Mesenchymal stem cell (in vitro differentiated cells and primary cell): ENCODE measurements at regions not wholly inside any gene's neighbourhood (a gene's known extent, or its start where the extent isn't known, plus 50 kb on each side); places are given as distances from the start of the nearest gene placed in this dataset.

ENCODE experiments used
- DNase-seq: peaks from one replicate; pipeline ENCODE4 v3.0.0-alpha.2; 2013
- H2AFZ ChIP-seq: one replicate; pipeline ENCODE4 v1.6.1; 2013; ENCODE audit warnings: low read depth, mild to moderate bottlenecking, control low read depth, inconsistent platforms, low read length, moderate library complexity
- H2AK5ac ChIP-seq: 2 replicates; pipeline ENCODE4 v1.6.1; 2013; ENCODE audit warnings: low read length, moderate library complexity, mild to moderate bottlenecking, inconsistent platforms; ENCODE audit not compliant: severe bottlenecking
- H2BK120ac ChIP-seq: one replicate; pipeline ENCODE4 v1.6.1; 2013; ENCODE audit warnings: low read depth, mild to moderate bottlenecking, inconsistent platforms, low read length, moderate library complexity
- H2BK12ac ChIP-seq, 2 experiments: one replicate each; pipeline ENCODE4 v1.6.1; 2013; ENCODE audit warnings: inconsistent platforms in 2 of 2, low read length in 2 of 2, mild to moderate bottlenecking in 2 of 2, moderate library complexity in 2 of 2, control low read depth in 1 of 2
- H2BK15ac ChIP-seq: one replicate; pipeline ENCODE4 v1.6.1; 2013; ENCODE audit warnings: mild to moderate bottlenecking, low read depth, inconsistent platforms; ENCODE audit not compliant: poor library complexity, severe bottlenecking
- H2BK5ac ChIP-seq: 2 replicates; pipeline ENCODE4 v1.6.1; 2013; ENCODE audit warnings: low read depth, mild to moderate bottlenecking, low read length, control low read depth, inconsistent platforms; ENCODE audit not compliant: poor library complexity, severe bottlenecking
- H3K14ac ChIP-seq, 2 experiments: one replicate each; pipeline ENCODE4 v1.6.1; 2013; ENCODE audit warnings: inconsistent platforms in 2 of 2, low read length in 2 of 2, control low read depth in 1 of 2, mild to moderate bottlenecking in 1 of 2, moderate library complexity in 1 of 2
- H3K18ac ChIP-seq, 2 experiments: one replicate each; pipeline ENCODE4 v1.6.1; 2013; ENCODE audit warnings: inconsistent platforms in 2 of 2, low read length in 2 of 2, control low read depth in 1 of 2, low read depth in 1 of 2, mild to moderate bottlenecking in 1 of 2
- H3K23ac ChIP-seq, 2 experiments: one replicate each; pipeline ENCODE4 v1.6.1; 2013; ENCODE audit warnings: inconsistent platforms in 2 of 2, low read length in 2 of 2, mild to moderate bottlenecking in 2 of 2, moderate library complexity in 2 of 2, control low read depth in 1 of 2
- H3K27ac ChIP-seq: 2 replicates; pipeline ENCODE4 v1.5.1; 2013; ENCODE audit warnings: mild to moderate bottlenecking, moderate library complexity, low read length, control low read depth, inconsistent platforms; ENCODE audit not compliant: poor library complexity, severe bottlenecking
- H3K27me3 ChIP-seq, 2 experiments: 2 replicates each; pipeline versions ENCODE4 v1.6.1 to v1.7.0; 2013; ENCODE audit warnings: low read length in 2 of 2, mild to moderate bottlenecking in 2 of 2, moderate library complexity in 2 of 2, control low read depth in 1 of 2, inconsistent platforms in 1 of 2; ENCODE audit not compliant: control insufficient read depth in 1 of 2, insufficient read depth in 1 of 2
- H3K36me3 ChIP-seq, 2 experiments: 2 replicates each; pipeline versions ENCODE4 v1.6.1 to v1.7.0; 2013; ENCODE audit warnings: low read length in 2 of 2, control low read depth in 1 of 2, inconsistent platforms in 1 of 2, low read depth in 1 of 2, mild to moderate bottlenecking in 1 of 2; ENCODE audit not compliant: insufficient read depth in 2 of 2, control insufficient read depth in 1 of 2
- H3K4ac ChIP-seq, 2 experiments: one replicate each; pipeline ENCODE4 v1.6.1; 2013; ENCODE audit warnings: inconsistent platforms in 2 of 2, low read length in 2 of 2, mild to moderate bottlenecking in 2 of 2, moderate library complexity in 2 of 2, control low read depth in 1 of 2, low read depth in 1 of 2
- H3K4me1 ChIP-seq: 2 replicates; pipeline ENCODE4 v1.6.1; 2013; ENCODE audit warnings: low read depth, low read length, control low read depth; ENCODE audit not compliant: control insufficient read depth, insufficient read depth
- H3K4me2 ChIP-seq: 2 replicates; pipeline ENCODE4 v1.6.1; 2013; ENCODE audit warnings: low read length, mild to moderate bottlenecking, inconsistent platforms; ENCODE audit not compliant: poor library complexity, severe bottlenecking
- H3K4me3 ChIP-seq, 2 experiments: 2 replicates each; pipeline versions ENCODE4 v1.5.1 to v1.7.0; 2013; ENCODE audit warnings: low read length in 2 of 2, mild to moderate bottlenecking in 2 of 2, control low read depth in 1 of 2, low read depth in 1 of 2; ENCODE audit not compliant: insufficient read depth in 1 of 2
- H3K79me1 ChIP-seq: replicated peaks from 2 replicates; pipeline ENCODE4 v1.6.1; 2013; ENCODE audit warnings: mild to moderate bottlenecking, control low read depth, low read length, inconsistent platforms; ENCODE audit not compliant: poor library complexity, severe bottlenecking
- H3K9ac ChIP-seq: 2 replicates; pipeline ENCODE4 v1.7.0; 2013; ENCODE audit warnings: mild to moderate bottlenecking, low read length, moderate library complexity
- H3K9me3 ChIP-seq: 2 replicates; pipeline ENCODE4 v1.7.0; 2013; ENCODE audit warnings: mild to moderate bottlenecking, low read length; ENCODE audit not compliant: control insufficient read depth
- H4K8ac ChIP-seq: one replicate; pipeline ENCODE4 v1.6.1; 2013; ENCODE audit warnings: inconsistent platforms, mild to moderate bottlenecking, low read length, moderate library complexity
- H4K91ac ChIP-seq: one replicate; pipeline ENCODE4 v1.6.1; 2013; ENCODE audit warnings: mild to moderate bottlenecking, low read length, inconsistent platforms
- WGBS: methylation state at CpG from one replicate; pipeline ENCODE4 v1.1.7; 2013; ENCODE audit warnings: mixed read lengths; 5-methylcytosine and 5-hydroxymethylcytosine counted together

DNA sequence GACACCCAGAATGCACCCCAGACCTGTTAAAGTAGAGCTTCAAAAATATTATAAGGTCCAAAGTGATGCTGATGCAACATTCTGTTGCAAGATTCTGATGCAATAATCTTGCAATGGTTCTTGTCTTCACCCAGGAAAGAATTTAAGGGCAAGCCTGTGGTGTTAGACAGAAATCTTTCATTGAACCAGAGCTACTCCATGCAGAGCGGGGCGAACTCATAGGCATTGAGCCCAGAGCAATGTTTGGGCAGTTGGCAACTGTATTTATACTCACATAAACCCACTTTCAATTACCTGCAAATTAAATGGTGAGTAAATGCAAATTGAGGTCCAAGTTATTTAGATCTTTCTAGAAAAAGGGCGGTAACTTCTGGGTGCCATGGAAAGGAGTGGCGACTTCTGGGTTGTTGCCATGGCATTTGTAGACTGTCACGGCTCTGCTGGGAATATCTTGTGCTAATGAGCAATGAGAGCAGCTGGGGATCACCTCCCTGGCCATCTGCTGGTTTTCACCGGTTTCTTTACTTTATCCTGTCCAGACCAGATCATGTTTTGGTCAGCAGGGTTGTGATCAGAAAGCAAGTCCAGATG, 163.4 kb downstream of the ICE1 start:
- no peak overlapping the region for H2BK5ac ChIP-seq
- H3K4ac ChIP-seq, result no peak overlapping the region
- no peak overlapping the region for H2AFZ ChIP-seq
- peaks cover 4% of the 10 kb centered on the region for H3K9me3 ChIP-seq
- no peaks in the 10 kb centered on the region for H3K36me3 ChIP-seq
- WGBS, result 77% methylated on average over 4 of the region's 6 CpGs
- H3K4me3 ChIP-seq, result no peak overlapping the region
- no peak overlapping the region for H2BK15ac ChIP-seq
- no peak overlapping the region for H3K23ac ChIP-seq
- H4K91ac ChIP-seq, result no peak overlapping the region
- H3K27ac ChIP-seq, result no peak overlapping the region
- H2BK120ac ChIP-seq, result no peak overlapping the region
- DNase-seq, result no peak
- H3K14ac ChIP-seq, result no peak overlapping the region
- no peaks in the 10 kb centered on the region for H3K79me1 ChIP-seq
- no peak overlapping the region for H3K9ac ChIP-seq
- H3K27me3 ChIP-seq, result no peaks in the 10 kb centered on the region
- no peak overlapping the region for H3K4me2 ChIP-seq
- no peak overlapping the region for H3K18ac ChIP-seq
- no peaks in the 10 kb centered on the region for H3K4me1 ChIP-seq
- H2BK12ac ChIP-seq, result no peak overlapping the region
- H2AK5ac ChIP-seq, result no peak overlapping the region
- no peak overlapping the region for H4K8ac ChIP-seq

DNA sequence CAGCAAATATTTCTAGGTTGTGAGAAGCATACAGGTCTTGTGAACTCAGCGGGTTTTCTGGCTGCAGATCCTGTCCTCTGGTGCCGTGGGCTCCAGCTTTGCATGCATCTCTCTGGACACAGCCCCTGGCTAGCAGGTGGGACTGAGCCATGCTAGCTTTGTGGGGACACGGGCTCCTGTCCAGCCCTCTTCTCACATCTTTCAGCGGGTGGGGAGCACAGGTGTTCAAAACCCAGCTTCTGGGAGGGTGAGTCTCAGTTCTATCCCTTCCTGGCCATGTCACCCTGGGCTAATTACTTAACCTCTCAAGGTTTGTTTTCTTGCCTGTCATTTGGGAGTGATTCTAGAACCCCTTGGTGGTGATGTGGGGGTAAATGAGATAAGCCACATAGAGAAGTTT, 162.3 kb downstream of the ICE1 start:
- no peak overlapping the region for H2BK12ac ChIP-seq
- peaks cover 4% of the 10 kb centered on the region for H3K9me3 ChIP-seq
- no peak overlapping the region for H2BK120ac ChIP-seq
- no peak overlapping the region for H3K23ac ChIP-seq
- H3K4me1 ChIP-seq, result no peaks in the 10 kb centered on the region
- no peak overlapping the region for H3K4ac ChIP-seq
- H4K8ac ChIP-seq, result no peak overlapping the region
- H3K4me2 ChIP-seq, result no peak overlapping the region
- 77% methylated on average over 4 of the region's 4 CpGs for WGBS
- no peak overlapping the region for H3K9ac ChIP-seq
- H2BK15ac ChIP-seq, result no peak overlapping the region
- H4K91ac ChIP-seq, result no peak overlapping the region
- H3K36me3 ChIP-seq, result no peaks in the 10 kb centered on the region
- H3K18ac ChIP-seq, result no peak overlapping the region
- no peak overlapping the region for H3K27ac ChIP-seq
- no peaks in the 10 kb centered on the region for H3K27me3 ChIP-seq
- DNase-seq, result no peak
- no peak overlapping the region for H3K14ac ChIP-seq
- H2AK5ac ChIP-seq, result no peak overlapping the region
- H3K79me1 ChIP-seq, result no peaks in the 10 kb centered on the region
- no peak overlapping the region for H2BK5ac ChIP-seq
- H3K4me3 ChIP-seq, result no peak overlapping the region
- H2AFZ ChIP-seq, result no peak overlapping the region

DNA sequence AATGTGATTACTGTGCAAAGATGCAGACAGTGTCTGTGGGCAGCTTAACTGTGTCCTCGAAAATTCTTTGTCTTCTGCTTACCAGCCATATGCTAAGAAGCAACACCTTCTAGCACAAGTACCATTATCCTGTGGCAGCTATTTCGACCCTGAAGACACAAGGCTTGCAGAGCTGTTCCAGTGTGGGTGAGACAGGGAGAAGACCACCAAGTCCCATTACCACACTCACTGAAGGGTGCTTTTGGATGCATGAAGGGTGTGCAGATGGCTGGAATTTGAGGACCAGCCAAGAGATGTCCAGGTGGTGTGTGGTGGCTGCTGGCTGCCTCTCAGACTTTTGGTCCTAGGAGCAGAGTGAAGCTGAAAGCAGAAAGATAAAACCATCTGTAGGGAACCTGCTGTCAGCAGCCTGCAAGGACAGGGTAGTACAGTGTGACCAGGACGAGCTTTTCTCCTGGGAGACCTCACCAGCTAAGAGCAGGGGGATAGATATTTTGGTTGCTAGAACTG, 161.8 kb downstream of the ICE1 start:
- Histone ChIP-seq H3K18ac (no peak overlapping the region), H3K4me3 (no peak overlapping the region), H3K4me2 (no peak overlapping the region), H3K23ac (no peak overlapping the region), H2BK5ac (no peak overlapping the region), H2AK5ac (no peak overlapping the region), H3K14ac (no peak overlapping the region), H3K79me1 (no peaks in the 10 kb centered on the region), H3K27me3 (no peaks in the 10 kb centered on the region), H3K9ac (no peak overlapping the region), H3K4me1 (no peaks in the 10 kb centered on the region), H3K27ac (no peak overlapping the region), H2BK120ac (no peak overlapping the region), H2BK12ac (no peak overlapping the region), H2BK15ac (no peak overlapping the region), H3K9me3 (peaks cover 4% of the 10 kb centered on the region), H4K8ac (no peak overlapping the region), H3K36me3 (no peaks in the 10 kb centered on the region), H4K91ac (no peak overlapping the region), H3K4ac (no peak overlapping the region), H2AFZ (no peak overlapping the region)
- 63% methylated on average over 3 of the region's 3 CpGs for WGBS
- DNase-seq, result no peak

DNA sequence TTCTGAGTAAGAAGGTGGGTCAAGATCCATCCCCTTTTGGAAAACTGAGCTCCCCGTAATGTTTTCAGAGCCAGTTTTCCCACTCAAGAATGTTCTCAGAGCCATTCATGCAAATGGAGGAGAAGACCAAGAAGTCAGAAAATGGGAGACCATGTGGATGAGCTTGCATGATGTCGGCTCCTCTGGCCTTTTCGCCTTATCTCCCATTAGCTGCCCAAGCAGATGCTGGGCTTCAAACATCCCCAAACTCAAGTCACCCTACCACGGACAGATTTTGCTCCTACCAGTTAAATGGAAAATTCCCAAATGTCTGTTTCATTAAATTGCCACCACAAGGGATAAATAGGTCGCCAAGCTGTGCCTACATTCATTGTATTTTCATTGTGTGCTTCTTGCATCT, 161.4 kb downstream of the ICE1 start:
- no peak overlapping the region for H3K4me3 ChIP-seq
- H3K27me3 ChIP-seq, result no peaks in the 10 kb centered on the region
- H3K36me3 ChIP-seq, result no peaks in the 10 kb centered on the region
- no peak overlapping the region for H3K9ac ChIP-seq
- no peak overlapping the region for H2AK5ac ChIP-seq
- no peak overlapping the region for H4K91ac ChIP-seq
- no peak overlapping the region for H2BK5ac ChIP-seq
- no peak overlapping the region for H3K4me2 ChIP-seq
- no peak overlapping the region for H3K23ac ChIP-seq
- no peaks in the 10 kb centered on the region for H3K4me1 ChIP-seq
- no peak overlapping the region for H2BK120ac ChIP-seq
- H3K14ac ChIP-seq, result no peak overlapping the region
- H2AFZ ChIP-seq, result no peak overlapping the region
- H3K9me3 ChIP-seq, result peaks cover 4% of the 10 kb centered on the region
- no peak overlapping the region for H4K8ac ChIP-seq
- no peak for DNase-seq
- no peak overlapping the region for H2BK15ac ChIP-seq
- H2BK12ac ChIP-seq, result no peak overlapping the region
- H3K79me1 ChIP-seq, result no peaks in the 10 kb centered on the region
- no peak overlapping the region for H3K27ac ChIP-seq
- H3K18ac ChIP-seq, result no peak overlapping the region
- H3K4ac ChIP-seq, result no peak overlapping the region
- WGBS, result 66% methylated on average over 4 of the region's 5 CpGs
